OCI-LY7 (cell line): ENCODE measurements at regions not wholly inside any gene's neighbourhood (a gene's known extent, or its start where the extent isn't known, plus 50 kb on each side); places are given as distances from the start of the nearest gene placed in this dataset.

Experiments used
- CTCF ChIP-seq: fragments of 200-600 bp; sonication (generic); conservative IDR thresholded peaks from 2 replicates; pipeline ENCODE4 v1.5.1; 2014; ENCODE audit warnings: mild to moderate bottlenecking, antibody characterized with exemption, low read length, moderate library complexity, mixed read lengths
- EZH2phosphoT487 ChIP-seq: fragments of 200-600 bp; sonication (generic); IDR thresholded peaks from 2 replicates; pipeline ENCODE4 v1.6.1; 2018; ENCODE audit warnings: low read depth, borderline replicate concordance, mild to moderate bottlenecking, mixed run types, antibody characterized with exemption, low read length, moderate library complexity, mixed read lengths

GRCh38 chr2:57862727-57863126, 183.9 kb upstream of the VRK2 start:
- TF ChIP-seq CTCF (no peak), EZH2phosphoT487 (no peak)
